Vagina (tissue), 2 donors: ENCODE measurements at regions not wholly inside any gene's neighbourhood (a gene's known extent, or its start where the extent isn't known, plus 50 kb on each side); places are given as distances from the start of the nearest gene placed in this dataset.

ENCODE experiments used
- CTCF ChIP-seq, 3 experiments: fragments of 450-650 bp in 2 of 3; fragments of 200-600 bp in 1 of 3; sonication (generic) in 1 of 3; IDR thresholded peaks; one replicate each; pipeline ENCODE4 v1.5.1; 2017 to 2019; ENCODE audit warnings: antibody characterized with exemption in 3 of 3, mild to moderate bottlenecking in 2 of 3, moderate library complexity in 2 of 3
- POLR2A ChIP-seq, 2 donors: fragments of 450-650 bp; IDR thresholded peaks; one replicate each; pipeline ENCODE4 v1.6.1; 2017; ENCODE audit warnings: antibody characterized with exemption in 2 of 2, mild to moderate bottlenecking in 2 of 2, moderate library complexity in 2 of 2
- POLR2AphosphoS5 ChIP-seq, 2 donors: sonication (generic); formaldehyde crosslinking; IDR thresholded peaks; one replicate each; pipeline ENCODE4 v1.9.0; 2017; ENCODE audit warnings: antibody characterized with exemption in 2 of 2, mild to moderate bottlenecking in 2 of 2, low read depth in 1 of 2; ENCODE audit not compliant: insufficient read depth in 1 of 2

- no peak for TF ChIP-seq POLR2A (IDR thresholded peaks at IDR 0.05)
- TF ChIP-seq CTCF (IDR thresholded peaks at IDR 0.05) = no peak
- no peak for TF ChIP-seq POLR2AphosphoS5 (IDR thresholded peaks at IDR 0.05; ENCODE audit: insufficient read depth in 1 of 2, low read depth in 1 of 2)
Observed at GRCh38 chr17:26774291-26775218, 519.4 kb upstream of the WSB1 start.
